Endothelial cell of umbilical vein (primary cell): ENCODE measurements at regions not wholly inside any gene's neighbourhood (a gene's known extent, or its start where the extent isn't known, plus 50 kb on each side); places are given as distances from the start of the nearest gene placed in this dataset.

Experiments used
- BruUV-seq: library from RNA; stranded (reverse); fragments of 400-500 nt; replicated peaks from 2 replicates; lab custom pipeline; 2021; lab: Mats Ljungman, UMichigan
- CTCF ChIA-PET: fragments of 300-600, 350-600 bp; sonication (Branson Sonifier 250); formaldehyde crosslinking; loops from one replicate; lab custom pipeline; 2021; ENCODE audit warnings: antibody characterized with exemption, inconsistent platforms; lab: Charles Lee
- POLR2A ChIA-PET: fragments of 300-600, 350-600 bp; sonication (Branson Sonifier 250); formaldehyde crosslinking; loops from one replicate; lab custom pipeline; 2021; ENCODE audit warnings: antibody characterized with exemption, inconsistent platforms; lab: Charles Lee
- DNase-seq: peaks from one replicate; pipeline ENCODE4 v3.0.0-alpha.2; 2011; ENCODE audit warnings: low read depth, low spot score
- FAIRE-seq: peaks from 2 replicates; lab custom pipeline; 2011; peaks lifted over from hg19 to GRCh38; lab: Jason Lieb, UNC
- H2AFZ ChIP-seq: 2 replicates; pipeline ENCODE4 v1.6.0; 2012; ENCODE audit warnings: low read depth, low read length, control low read depth, inconsistent platforms
- H3K27ac ChIP-seq: 2 replicates; pipeline ENCODE4 v1.5.1; 2011; ENCODE audit warnings: low read depth, mild to moderate bottlenecking, control low read depth, low read length, moderate library complexity; ENCODE audit not compliant: insufficient read depth
- H3K27me3 ChIP-seq, 2 experiments: 2 replicates each; pipeline versions ENCODE4 v1.6.0 to v1.6.1; 2011; ENCODE audit warnings: low read length in 2 of 2, mixed read lengths in 1 of 2; ENCODE audit not compliant: control insufficient read depth in 2 of 2, insufficient read depth in 2 of 2
- H3K36me3 ChIP-seq, 2 experiments: 2 replicates in 1 of 2; 3 replicates in 1 of 2; pipeline ENCODE4 v1.5.1; 2011; ENCODE audit warnings: low read length in 2 of 2, mild to moderate bottlenecking in 1 of 2, moderate library complexity in 1 of 2; ENCODE audit not compliant: control insufficient read depth in 2 of 2, insufficient read depth in 2 of 2; ENCODE audit errors: extremely low read depth in 1 of 2
- H3K4me1 ChIP-seq: 3 replicates; pipeline ENCODE4 v1.5.1; 2011; ENCODE audit warnings: mild to moderate bottlenecking, low read length; ENCODE audit not compliant: control insufficient read depth, insufficient read depth; ENCODE audit errors: extremely low read depth
- H3K4me2 ChIP-seq: 2 replicates; pipeline ENCODE4 v1.6.1; 2011; ENCODE audit warnings: low read length, control low read depth, mixed read lengths; ENCODE audit not compliant: insufficient read depth
- H3K4me3 ChIP-seq, 3 experiments: fragments of 200-600 bp in 1 of 3; sonication (generic), shearing (Covaris generic) in 1 of 3; replicated peaks in 1 of 3; 2 replicates each; pipeline ENCODE4 v1.5.1; 2011 to 2016; ENCODE audit warnings: control low read depth in 3 of 3, low read length in 3 of 3, mild to moderate bottlenecking in 2 of 3, inconsistent platforms in 1 of 3, low read depth in 1 of 3, moderate library complexity in 1 of 3; ENCODE audit not compliant: insufficient read depth in 1 of 3
- H3K79me2 ChIP-seq: 2 replicates; pipeline ENCODE4 v1.6.0; 2012; ENCODE audit warnings: low read length, inconsistent platforms; ENCODE audit not compliant: control insufficient read depth, insufficient read depth
- H3K9ac ChIP-seq: replicated peaks from 2 replicates; pipeline ENCODE3; 2011; ENCODE audit warnings: low read length, control low read depth; ENCODE audit not compliant: insufficient read depth; ENCODE audit errors: extremely low read depth
- H3K9me1 ChIP-seq: replicated peaks from 3 replicates; pipeline ENCODE4 v1.6.0; 2011; ENCODE audit warnings: mild to moderate bottlenecking, low read length; ENCODE audit not compliant: control insufficient read depth, insufficient read depth; ENCODE audit errors: extremely low read depth
- H3K9me3 ChIP-seq: replicated peaks from 2 replicates; pipeline ENCODE4 v1.5.1; 2012; ENCODE audit warnings: low read length, inconsistent platforms; ENCODE audit not compliant: control insufficient read depth, insufficient read depth
- H4K20me1 ChIP-seq: replicated peaks from 2 replicates; pipeline ENCODE3; 2011; ENCODE audit warnings: mild to moderate bottlenecking, low read length; ENCODE audit not compliant: control insufficient read depth, insufficient read depth; ENCODE audit errors: extremely low read depth
- EZH2 ChIP-seq: IDR thresholded peaks from 2 replicates; pipeline ENCODE4 v1.6.1; 2012; ENCODE audit warnings: borderline replicate concordance, low read depth, mild to moderate bottlenecking, moderate library complexity, low read length, inconsistent platforms; ENCODE audit not compliant: severe bottlenecking
- FOS ChIP-seq: IDR thresholded peaks from 2 replicates; pipeline ENCODE4 v1.6.1; 2011; ENCODE audit warnings: mild to moderate bottlenecking, low read length, moderate library complexity, borderline replicate concordance; ENCODE audit not compliant: insufficient read depth
- GATA2 ChIP-seq: IDR thresholded peaks from 2 replicates; pipeline ENCODE4 v1.7.0; 2011; ENCODE audit warnings: low read depth, mild to moderate bottlenecking, moderate library complexity, mixed read lengths, low read length; ENCODE audit not compliant: insufficient read length, insufficient read depth
- JUN ChIP-seq: IDR thresholded peaks from 2 replicates; pipeline ENCODE4 v1.6.1; 2011; ENCODE audit warnings: borderline replicate concordance, low read depth; ENCODE audit not compliant: insufficient read length, insufficient read depth
- MAX ChIP-seq: IDR thresholded peaks from 2 replicates; pipeline ENCODE4 v1.6.1; 2011; ENCODE audit not compliant: insufficient read depth, insufficient read length
- MYC ChIP-seq: IDR thresholded peaks from one replicate; pipeline ENCODE4 v1.6.1; 2011; ENCODE audit warnings: mild to moderate bottlenecking, low read depth, low read length
- POLR2A ChIP-seq: IDR thresholded peaks from 2 replicates; pipeline ENCODE4 v1.6.1; 2012; ENCODE audit warnings: low read depth, mild to moderate bottlenecking, control low read depth, low read length
- POLR2AphosphoS5 ChIP-seq: IDR thresholded peaks from 2 replicates; pipeline ENCODE4 v1.6.1; 2012; ENCODE audit warnings: low read depth, mild to moderate bottlenecking, control low read depth, low read length, moderate library complexity; ENCODE audit not compliant: insufficient read depth
- dilution Hi-C: fragments of 300-500 bp; cut with MboI; formaldehyde crosslinking; loops from one replicate; pipeline ENCODE4 v1.15.0; 2019; ENCODE audit warnings: low sequenced_read_pairs; ENCODE audit not compliant: extremely low pct_ligation_motif_present
- intact Hi-C: fragments of 100-400 bp; cut with micrococcal nuclease; formaldehyde crosslinking; loops from one replicate; pipeline ENCODE4 v1.10.0; 2022
- TF ChIP-seq, protein P1 (sequence below), 2 donors: IDR thresholded peaks; 1 replicate in 1 of 2; 2 replicates in 1 of 2; pipeline ENCODE4 v1.5.1; 2011; ENCODE audit warnings: low read length in 2 of 2, mild to moderate bottlenecking in 2 of 2, moderate library complexity in 2 of 2, control low read depth in 1 of 2, inconsistent platforms in 1 of 2, low read depth in 1 of 2; ENCODE audit not compliant: insufficient read depth in 1 of 2; ENCODE audit errors: extremely low read depth in 1 of 2

DNA sequence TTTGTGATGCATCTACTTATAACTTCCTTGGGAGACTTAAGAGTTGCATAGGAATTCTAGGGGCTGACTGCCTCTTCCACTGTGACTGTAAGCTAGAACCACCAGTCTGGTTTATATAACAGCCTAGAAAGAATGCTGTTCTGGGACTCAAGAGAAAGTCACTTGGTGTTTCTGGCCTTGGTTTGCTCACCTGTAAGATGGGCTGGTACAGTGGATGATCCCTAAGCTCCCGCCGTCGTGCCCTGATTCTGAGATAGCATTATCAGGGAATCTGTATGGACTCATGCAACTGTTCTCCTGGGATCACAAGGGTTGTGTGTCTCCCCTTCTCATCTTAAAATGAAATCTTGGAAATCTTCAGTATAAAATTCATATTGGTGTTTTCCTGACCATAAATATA, 100.6 kb downstream of the LYZL1 start:
- H3K79me2 ChIP-seq, result no peaks in the 10 kb centered on the region
- no peak for DNase-seq
- no peaks in the 10 kb centered on the region for H4K20me1 ChIP-seq
- TF ChIP-seq POLR2AphosphoS5, result no peak
- no peak for TF ChIP-seq EZH2
- TF ChIP-seq, protein P1, sequence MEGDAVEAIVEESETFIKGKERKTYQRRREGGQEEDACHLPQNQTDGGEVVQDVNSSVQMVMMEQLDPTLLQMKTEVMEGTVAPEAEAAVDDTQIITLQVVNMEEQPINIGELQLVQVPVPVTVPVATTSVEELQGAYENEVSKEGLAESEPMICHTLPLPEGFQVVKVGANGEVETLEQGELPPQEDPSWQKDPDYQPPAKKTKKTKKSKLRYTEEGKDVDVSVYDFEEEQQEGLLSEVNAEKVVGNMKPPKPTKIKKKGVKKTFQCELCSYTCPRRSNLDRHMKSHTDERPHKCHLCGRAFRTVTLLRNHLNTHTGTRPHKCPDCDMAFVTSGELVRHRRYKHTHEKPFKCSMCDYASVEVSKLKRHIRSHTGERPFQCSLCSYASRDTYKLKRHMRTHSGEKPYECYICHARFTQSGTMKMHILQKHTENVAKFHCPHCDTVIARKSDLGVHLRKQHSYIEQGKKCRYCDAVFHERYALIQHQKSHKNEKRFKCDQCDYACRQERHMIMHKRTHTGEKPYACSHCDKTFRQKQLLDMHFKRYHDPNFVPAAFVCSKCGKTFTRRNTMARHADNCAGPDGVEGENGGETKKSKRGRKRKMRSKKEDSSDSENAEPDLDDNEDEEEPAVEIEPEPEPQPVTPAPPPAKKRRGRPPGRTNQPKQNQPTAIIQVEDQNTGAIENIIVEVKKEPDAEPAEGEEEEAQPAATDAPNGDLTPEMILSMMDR (IDR thresholded peaks at IDR 0.05; ENCODE audit: extremely low read depth in 1 of 2, insufficient read depth in 1 of 2, low read depth in 1 of 2, low read length in 2 of 2), result no peak
- no peak for TF ChIP-seq JUN
- no peak for TF ChIP-seq MYC
- TF ChIP-seq FOS, result no peak
- TF ChIP-seq MAX, result no peak
- no peak for TF ChIP-seq POLR2A
- no peak for TF ChIP-seq GATA2
- no peaks in the 10 kb centered on the region for H3K9me3 ChIP-seq
- H3K36me3 ChIP-seq, result no peaks in the 10 kb centered on the region
- H2AFZ ChIP-seq, result no peak overlapping the region
- dilution Hi-C loops (no loop called here), intact Hi-C loops (no loop called here)
- H3K9ac ChIP-seq, result no peak overlapping the region
- no TSS peak for BruUV-seq
- H3K27me3 ChIP-seq, result peaks cover 6 to 10% of the 10 kb centered on the region in 2 experiments
- H3K27ac ChIP-seq, result no peak overlapping the region
- H3K4me3 ChIP-seq, result no peak overlapping the region
- CTCF ChIA-PET, result interaction anchor here (1.2 to 1.5 kb wide), 2 partner anchors 58 to 726 kb away, joined by 3 to 4 read pairs; no protein-coding TSS in a partner anchor
- H3K4me2 ChIP-seq, result no peak overlapping the region
- no peak for FAIRE-seq
- H3K4me1 ChIP-seq, result no peaks in the 10 kb centered on the region
- no peaks in the 10 kb centered on the region for H3K9me1 ChIP-seq
- POLR2A ChIA-PET, result no interaction called here
